ENCODE measurements at regions not wholly inside any gene's neighbourhood (a gene's known extent, or its start where the extent isn't known, plus 50 kb on each side); places are given as distances from the start of the nearest gene placed in this dataset.
"Not testable (repeated sequence)": the region's sequence is repeated elsewhere in the genome, so short reads cannot be mapped to it uniquely, and the experiment has no call there.

GRCh38 chr2:107725824-107726223 is 100.9 kb upstream of the RGPD4 start:
- not testable (repeated sequence) for H4K20me1 ChIP-seq (replicated peaks; ENCODE audit: insufficient read depth); H2AFZ ChIP-seq; H3K27me3 ChIP-seq (ENCODE audit: insufficient read depth); H3K9me2 ChIP-seq (ENCODE audit: insufficient read depth); H3K79me2 ChIP-seq (replicated peaks; ENCODE audit: insufficient read depth); H3K36me3 Mint-ChIP-seq (ENCODE audit: low read depth); H3K4me1 Mint-ChIP-seq; H3K36me3 ChIP-seq (ENCODE audit: insufficient read depth); H3K4me3 ChIP-seq; H3K9me3 Mint-ChIP-seq; H3F3A ChIP-seq (replicated peaks; ENCODE audit: low read depth); H3K4me1 ChIP-seq (ENCODE audit: insufficient read depth); DNase-seq (ENCODE audit: low spot score); ATAC-seq; H3K4me2 ChIP-seq; H3K27me3 Mint-ChIP-seq (ENCODE audit: insufficient read depth, low read depth, poor library complexity); H3K27ac ChIP-seq (ENCODE audit: low read depth); H3K4me3 Mint-ChIP-seq; H3K27ac Mint-ChIP-seq

- H3K27me3 Mint-ChIP-seq (ENCODE audit: insufficient read depth, low read depth, poor library complexity): no peaks in the 10 kb centered on the region
- H3K9me3 Mint-ChIP-seq: peaks cover 7% of the 10 kb centered on the region; the same call in 1 of the 3 replicates
- Histone ChIP-seq H3K79me2 (replicated peaks; ENCODE audit: insufficient read depth) (no peaks in the 10 kb centered on the region), H3K9me2 (ENCODE audit: insufficient read depth) (no peaks in the 10 kb centered on the region), H4K20me1 (replicated peaks; ENCODE audit: insufficient read depth) (no peaks in the 10 kb centered on the region), H3K4me2 (no peak overlapping the region), H2AFZ (no peak overlapping the region), H3K4me3 (no peak overlapping the region), H3K4me1 (ENCODE audit: insufficient read depth) (no peaks in the 10 kb centered on the region), H3K27me3 (ENCODE audit: insufficient read depth) (no peaks in the 10 kb centered on the region), H3K27ac (ENCODE audit: low read depth) (no peak overlapping the region), H3K36me3 (ENCODE audit: insufficient read depth) (no peaks in the 10 kb centered on the region), H3F3A (replicated peaks; ENCODE audit: low read depth) (no peaks in the 10 kb centered on the region)
- H3K4me3 Mint-ChIP-seq: no peak overlapping the region
- no peaks in the 10 kb centered on the region for H3K36me3 Mint-ChIP-seq (ENCODE audit: low read depth)
- 0 out of 3 replicates have a peak, but pooled peaks cover 3% of the 10 kb centered on the region for H3K4me1 Mint-ChIP-seq
- DNase-seq (ENCODE audit: low spot score): no peak
- H3K27ac Mint-ChIP-seq: no peak overlapping the region
- ATAC-seq: no peak
- no peak for TF ChIP-seq ZNF114 (CRISPR knock-in tag; IDR thresholded peaks at IDR 0.05)
- TF ChIP-seq CREB1 (CRISPR knock-in tag; IDR thresholded peaks at IDR 0.05; ENCODE audit: low read depth): no peak
- TF ChIP-seq CTCF (conservative IDR thresholded peaks at IDR 0.05; ENCODE audit: low read depth in 2 of 2): no peak
- TF ChIP-seq REST (IDR thresholded peaks at IDR 0.05; ENCODE audit: unreplicated experiment): no peak
- no peak for TF ChIP-seq ZNF331 (CRISPR knock-in tag; IDR thresholded peaks at IDR 0.05; ENCODE audit: low read depth)
- no peak for TF ChIP-seq STAT1 (IDR thresholded peaks at IDR 0.05; ENCODE audit: unreplicated experiment)
- no peak for TF ChIP-seq EZH2 (IDR thresholded peaks at IDR 0.05; ENCODE audit: low read depth, unreplicated experiment)
- TF ChIP-seq ZNF462 (CRISPR knock-in tag; IDR thresholded peaks at IDR 0.05): no peak
- TF ChIP-seq JUNB (IDR thresholded peaks at IDR 0.05; ENCODE audit: unreplicated experiment): no peak
- TF ChIP-seq POLR2AphosphoS5 (IDR thresholded peaks at IDR 0.05; ENCODE audit: low read depth): no peak
- TF ChIP-seq ETS1 (IDR thresholded peaks at IDR 0.05): no peak
Observed at GRCh38 chr2:107727318-107727717, 99.4 kb upstream of the RGPD4 start.
